Hematopoietic multipotent progenitor cell (in vitro differentiated cells): ENCODE measurements at regions not wholly inside any gene's neighbourhood (a gene's known extent, or its start where the extent isn't known, plus 50 kb on each side); places are given as distances from the start of the nearest gene placed in this dataset.
"Not testable (repeated sequence)": the region's sequence is repeated elsewhere in the genome, so short reads cannot be mapped to it uniquely, and the experiment has no call there.

Experiments
- DNase-seq, 3 donors: peaks; one replicate each; pipeline ENCODE4 v3.0.0-alpha.2; 2011 to 2015; ENCODE audit warnings: low read depth in 2 of 3, low spot score in 2 of 3

GRCh38 chr22:25281675-25282345 lies 62.4 kb downstream of the CRYBB2 start:
- DNase-seq = no peak

DNA sequence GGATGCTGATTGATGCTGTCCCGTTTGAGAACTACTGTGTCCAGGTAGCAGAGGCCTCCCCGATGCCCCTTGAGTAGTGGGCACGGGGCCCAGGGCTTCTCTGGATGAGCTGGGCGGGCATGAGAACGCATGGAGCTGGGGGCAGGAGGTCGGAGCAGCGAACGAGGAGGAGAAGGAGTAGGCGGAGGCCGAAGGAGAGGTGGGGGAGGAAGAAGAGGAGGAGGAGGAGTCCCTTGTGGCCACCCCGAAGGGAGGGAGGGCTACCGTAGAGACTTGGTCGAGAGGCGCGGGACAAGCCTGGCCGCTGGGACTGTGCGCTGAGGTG lies 62.9 kb downstream of the CRYBB2 start:
- DNase-seq = no peak

GRCh38 chr22:25282671-25283561 lies 63.5 kb downstream of the CRYBB2 start:
- DNase-seq = no peak

DNA sequence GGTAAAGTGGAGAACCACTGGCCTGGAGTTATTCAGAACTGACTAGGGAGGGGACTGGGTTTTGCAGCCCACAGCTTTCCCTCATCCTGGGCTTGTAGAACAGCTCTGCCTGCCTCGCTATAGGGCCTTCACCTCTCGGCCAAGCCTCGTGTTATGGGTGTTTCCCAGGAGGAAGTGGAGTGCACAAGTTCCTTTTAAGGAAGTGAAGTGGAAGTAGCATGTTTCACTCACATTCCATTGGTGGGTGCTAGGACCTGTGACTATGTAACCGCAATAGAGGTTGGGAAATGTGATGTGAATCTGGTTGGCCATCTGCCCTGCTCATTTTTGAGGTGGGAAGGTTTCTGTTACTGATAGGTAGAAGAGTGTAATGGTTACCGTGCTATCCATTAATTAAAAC lies 69.0 kb downstream of the CRYBB2 start:
- not testable (repeated sequence) for DNase-seq

DNA sequence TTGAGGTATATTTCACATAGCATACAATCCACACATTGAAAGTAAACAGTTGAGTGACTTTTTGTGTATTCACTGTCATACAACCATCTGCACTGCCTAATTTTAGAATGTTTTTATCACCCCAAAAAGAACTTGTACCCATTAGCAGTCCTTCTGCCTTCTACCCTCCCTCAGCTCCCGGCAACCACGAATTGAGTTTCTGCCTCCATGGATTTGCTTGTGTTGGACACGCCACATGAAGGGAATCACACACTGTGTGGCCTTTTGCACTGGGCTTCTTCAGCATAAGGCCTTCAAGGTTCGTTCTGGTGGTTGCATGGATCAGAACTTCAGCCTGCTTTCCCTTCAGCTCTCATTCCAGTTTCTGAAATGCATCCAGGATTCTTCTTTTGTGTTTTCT lies 82.5 kb downstream of the CRYBB2 start:
- DNase-seq = not testable (repeated sequence)

- not testable (repeated sequence) for DNase-seq
Measured at GRCh38 chr22:25309586-25309985, 90.1 kb downstream of the CRYBB2 start.

GRCh38 chr22:25311924-25312323 lies 92.5 kb downstream of the CRYBB2 start:
- not testable (repeated sequence) for DNase-seq

DNA sequence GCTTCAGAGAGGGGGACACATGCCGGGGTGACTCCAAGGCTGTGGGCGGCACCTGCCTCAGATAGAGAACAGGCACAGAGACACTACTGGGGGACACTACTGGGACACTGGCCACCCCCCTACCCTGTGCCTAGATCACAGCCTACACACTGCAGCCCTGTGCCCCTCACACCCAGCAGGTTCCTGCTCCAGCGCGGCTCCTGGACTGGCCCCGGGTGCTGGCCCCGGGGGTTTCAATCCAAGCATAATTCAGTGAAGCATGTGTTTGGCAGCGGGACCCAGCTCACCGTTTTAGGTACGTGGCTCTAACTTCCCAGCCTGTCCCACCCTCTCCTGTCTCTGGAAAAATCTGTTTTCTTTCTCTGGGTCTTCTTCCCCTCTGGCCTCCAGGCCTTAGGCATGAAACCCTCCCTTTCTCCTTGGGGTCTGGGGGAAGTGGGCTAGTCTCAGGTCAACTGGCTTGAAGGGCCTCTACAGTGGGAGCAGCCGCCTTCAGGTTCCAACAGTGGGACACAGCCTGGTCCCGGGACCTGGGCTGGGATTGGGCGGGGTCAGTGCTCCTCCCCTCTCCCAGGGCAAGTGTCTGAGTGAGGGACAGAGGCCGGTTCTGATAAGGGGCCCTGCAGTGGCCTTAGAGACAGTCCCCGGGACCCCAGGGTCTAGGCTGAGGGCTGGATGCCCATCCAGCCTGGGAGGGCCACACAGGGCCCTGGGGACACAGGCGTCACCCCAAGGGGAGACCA lies 98.8 kb downstream of the CRYBB2 start:
- no peak for DNase-seq

DNA sequence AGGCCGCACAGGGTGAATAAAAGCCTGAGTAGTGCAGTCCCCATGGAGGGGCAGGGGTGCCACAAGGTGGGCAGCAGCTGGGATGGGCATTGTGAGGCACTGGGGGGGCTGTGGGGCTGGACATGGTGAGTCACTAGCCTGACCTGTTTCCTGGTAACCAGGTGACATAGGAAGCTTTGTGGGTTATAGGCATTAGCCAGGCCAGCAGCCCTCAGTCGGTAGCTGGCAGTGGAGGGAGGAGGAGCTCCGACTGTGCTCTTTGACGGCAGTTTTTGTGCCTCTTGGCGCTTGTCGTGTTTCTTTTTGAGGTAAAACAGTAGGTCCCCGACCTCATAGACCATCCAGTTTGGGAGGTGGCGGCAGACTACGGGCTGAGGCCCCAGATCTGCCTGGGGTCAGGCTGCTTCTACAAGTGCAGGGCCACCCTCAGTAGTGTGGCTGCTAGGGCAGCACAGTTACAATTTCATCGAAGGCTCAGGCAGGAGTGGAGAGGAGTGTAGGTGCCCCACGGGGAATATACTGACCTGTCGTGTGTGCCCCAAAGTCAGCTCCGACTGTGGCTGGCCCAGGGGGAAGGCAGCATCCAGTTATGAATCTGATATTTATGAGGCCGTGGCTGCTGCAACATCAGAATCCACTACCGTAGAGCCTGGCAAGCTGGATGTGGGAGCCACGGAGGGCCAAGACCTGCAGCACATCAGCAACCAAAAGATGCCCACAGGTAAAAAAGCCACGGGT lies 107.7 kb downstream of the CRYBB2 start:
- DNase-seq = no peak

GRCh38 chr22:25331050-25331449 lies 111.6 kb downstream of the CRYBB2 start:
- no peak for DNase-seq

DNA sequence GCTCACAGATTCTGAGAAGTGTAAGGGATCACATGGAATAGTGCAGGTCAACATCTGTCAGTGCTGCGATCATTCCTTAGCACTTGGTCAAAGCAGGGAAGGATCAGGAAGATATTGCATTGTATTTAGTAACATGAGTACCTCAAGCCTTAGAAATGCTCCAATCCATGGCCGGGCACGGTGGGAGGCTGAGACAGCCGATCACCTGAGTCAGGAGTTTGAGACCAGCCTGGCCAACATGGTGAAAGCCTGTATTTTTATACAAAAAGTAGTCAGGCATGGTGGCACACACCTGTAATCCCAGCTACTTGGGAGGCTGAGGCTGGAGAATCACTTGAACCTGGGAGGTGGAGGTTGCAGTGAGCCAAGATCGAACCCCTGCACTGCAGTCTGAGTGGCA lies 112.5 kb downstream of the CRYBB2 start:
- not testable (repeated sequence) for DNase-seq

- DNase-seq = no peak
Measured at GRCh38 chr22:25332386-25332785, 112.9 kb downstream of the CRYBB2 start.

- DNase-seq = peak in 2 of 3 donors; percentile 41 to 69
Measured at GRCh38 chr22:25334162-25334490, 114.7 kb downstream of the CRYBB2 start.

DNA sequence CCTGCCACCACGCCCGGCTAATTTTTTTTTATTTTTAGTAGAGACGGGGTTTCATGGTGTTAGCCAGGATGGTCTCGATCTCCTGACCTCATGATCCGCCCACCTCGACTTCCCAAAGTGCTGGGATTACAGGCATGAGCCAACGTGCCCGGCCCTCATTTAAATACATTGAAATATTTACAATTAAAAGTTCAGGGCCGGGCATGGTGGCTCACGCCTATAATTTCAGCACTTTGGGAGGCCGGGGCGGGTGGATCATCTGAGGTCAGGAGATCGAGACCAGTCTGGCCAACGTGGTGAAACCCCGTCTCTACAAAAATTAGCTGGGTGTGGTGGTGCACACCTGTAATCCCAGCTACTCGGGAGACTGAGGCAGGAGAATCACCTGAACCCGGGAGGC lies 115.2 kb downstream of the CRYBB2 start:
- DNase-seq = not testable (repeated sequence)

DNA sequence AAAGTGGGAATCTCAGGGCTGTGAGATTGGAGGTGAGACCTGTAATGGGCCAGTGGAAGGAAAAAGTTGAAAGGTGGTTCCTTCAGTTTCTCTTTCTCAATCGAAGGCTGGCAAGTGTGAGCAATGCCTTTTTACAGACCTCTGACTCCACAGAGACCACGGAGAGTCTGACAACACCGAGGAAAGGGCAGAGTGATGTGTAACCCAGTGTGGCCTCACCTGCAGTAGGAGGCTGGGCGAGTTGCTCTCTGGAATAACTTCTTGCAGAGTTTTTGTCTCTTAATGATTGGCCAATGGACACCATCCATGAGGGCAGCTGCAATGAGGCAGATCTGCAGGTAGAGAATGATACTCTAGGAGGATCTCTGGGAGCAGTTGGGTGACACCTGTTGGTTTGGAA lies 115.8 kb downstream of the CRYBB2 start:
- not testable (repeated sequence) for DNase-seq

- not testable (repeated sequence) for DNase-seq
Measured at GRCh38 chr22:25340536-25340935, 121.1 kb downstream of the CRYBB2 start.

GRCh38 chr22:25344366-25344765 lies 124.9 kb downstream of the CRYBB2 start:
- DNase-seq = not testable (repeated sequence)

- DNase-seq = no peak
Measured at GRCh38 chr22:25346859-25347751, 127.7 kb downstream of the CRYBB2 start.

DNA sequence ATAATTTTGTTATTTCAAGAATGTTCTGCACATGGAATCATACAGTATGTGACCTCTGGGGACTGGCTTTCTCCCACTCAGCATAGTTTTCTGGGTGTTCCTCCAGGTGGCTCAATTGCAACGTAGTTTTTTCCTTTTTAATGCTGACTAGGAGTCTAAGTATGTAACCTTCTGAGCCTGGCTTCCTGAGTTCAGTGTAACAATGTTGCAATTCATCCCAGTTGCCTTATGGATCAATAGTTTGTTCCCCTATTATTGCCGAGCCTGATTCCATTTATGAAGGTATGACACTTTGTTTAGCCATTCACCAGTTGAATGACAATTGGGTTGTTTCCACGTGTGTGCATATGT lies 128.3 kb downstream of the CRYBB2 start:
- no peak for DNase-seq

DNA sequence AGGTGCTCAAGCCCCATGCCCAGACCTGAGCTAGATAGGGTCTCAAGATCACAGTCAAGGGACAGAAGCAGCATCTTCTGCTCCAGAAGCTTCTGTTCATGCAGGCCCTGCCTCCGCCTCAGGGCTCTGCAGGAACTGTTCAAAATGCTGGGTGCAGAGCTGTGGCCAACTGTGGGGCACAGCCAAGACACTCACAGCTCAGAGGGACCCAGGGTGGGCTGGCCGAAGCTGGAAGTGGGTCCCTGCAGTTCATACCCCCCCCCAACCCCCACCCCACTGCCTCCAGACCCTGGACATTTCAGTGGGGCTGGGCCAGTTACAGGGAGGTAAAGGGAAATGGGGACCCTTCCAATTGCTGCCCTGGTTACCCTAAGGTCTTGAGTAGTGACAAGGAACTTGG lies 129.0 kb downstream of the CRYBB2 start:
- DNase-seq = no peak
